NCI-H2107 treated with DMSO at 0.1 percent for 48 hours (cell line): ENCODE measurements at regions not wholly inside any gene's neighbourhood (a gene's known extent, or its start where the extent isn't known, plus 50 kb on each side); places are given as distances from the start of the nearest gene placed in this dataset.

Experiments used
- DNase-seq: peaks from one replicate; lab custom pipeline; 2025; ENCODE audit not compliant: unreplicated experiment; lab: John Stamatoyannopoulos, UW

- no peak for DNase-seq
Measured at GRCh38 chr4:133891011-133891410, 310.6 kb downstream of the PABPC4L start.

GRCh38 chr4:133887723-133888122 is 313.9 kb downstream of the PABPC4L start:
- DNase-seq, result no peak

- no peak for DNase-seq
Measured at GRCh38 chr4:133869486-133869885, 332.1 kb downstream of the PABPC4L start.

- no peak for DNase-seq
Measured at GRCh38 chr4:133868856-133869255, 332.7 kb downstream of the PABPC4L start.

- peak; percentile 46 for DNase-seq
Measured at GRCh38 chr4:133866328-133866699, 335.3 kb downstream of the PABPC4L start.

- no peak for DNase-seq
Measured at GRCh38 chr4:133865612-133866327, 335.8 kb downstream of the PABPC4L start.

GRCh38 chr4:133863153-133863552 is 338.4 kb downstream of the PABPC4L start:
- no peak for DNase-seq

- no peak for DNase-seq
Measured at GRCh38 chr4:133856731-133857355, 344.7 kb downstream of the PABPC4L start.

GRCh38 chr4:133855001-133855400 is 346.6 kb downstream of the PABPC4L start:
- DNase-seq, result no peak

GRCh38 chr4:133839326-133839725 is 362.3 kb downstream of the PABPC4L start:
- no peak for DNase-seq

- DNase-seq, result no peak
Measured at GRCh38 chr4:133823177-133823576, 378.4 kb downstream of the PABPC4L start.

GRCh38 chr4:133812954-133813353 is 388.6 kb downstream of the PABPC4L start:
- no peak for DNase-seq

GRCh38 chr4:133812236-133812635 is 389.4 kb downstream of the PABPC4L start:
- no peak for DNase-seq

GRCh38 chr4:133808151-133808550 is 393.4 kb downstream of the PABPC4L start:
- DNase-seq, result peak; percentile 84

GRCh38 chr4:133803341-133803740 is 398.2 kb downstream of the PABPC4L start:
- no peak for DNase-seq

- no peak for DNase-seq
Measured at GRCh38 chr4:133802359-133803140, 399.0 kb downstream of the PABPC4L start.

GRCh38 chr4:133801883-133802282 is 399.7 kb downstream of the PABPC4L start:
- no peak for DNase-seq

- DNase-seq, result no peak
Measured at GRCh38 chr4:133800966-133801365, 400.6 kb downstream of the PABPC4L start.

GRCh38 chr4:133799717-133800315 is 401.8 kb downstream of the PABPC4L start:
- no peak for DNase-seq

GRCh38 chr4:133777661-133778060 is 423.9 kb downstream of the PABPC4L start:
- no peak for DNase-seq

- no peak for DNase-seq
Measured at GRCh38 chr4:133776961-133777360, 424.6 kb downstream of the PABPC4L start.

GRCh38 chr4:133776503-133776902 is 425.1 kb downstream of the PABPC4L start:
- DNase-seq, result no peak
